ENCODE measurements at regions not wholly inside any gene's neighbourhood (a gene's known extent, or its start where the extent isn't known, plus 50 kb on each side); places are given as distances from the start of the nearest gene placed in this dataset.
A peak's percentile ranks its signal among the peaks of the same experiment; 100 is the strongest.

- Mint-ChIP-seq H3K4me1 (peaks cover 17% of the 10 kb centered on the region), H3K27ac (no peak overlapping the region), H3K27me3 (peaks cover 51% of the 10 kb centered on the region), H3K9me3 (ENCODE audit: insufficient read depth) (no peaks in the 10 kb centered on the region), H3K4me3 (peak overlapping the region; percentile 70)
- H3K4me2 ChIP-seq (replicated peaks; ENCODE audit: low read depth, low read length, poor library complexity, severe bottlenecking): peak overlapping the region; percentile 49
- H3K79me2 ChIP-seq (ENCODE audit: control insufficient read depth, insufficient read depth, low read length): no peaks in the 10 kb centered on the region
- DNase-seq: peak; percentile 6
- peak overlapping the region; percentile 14 for H2AFZ ChIP-seq (ENCODE audit: insufficient read depth, low read depth, low read length, poor library complexity, severe bottlenecking)
- no peaks in the 10 kb centered on the region for H3K9me3 ChIP-seq (ENCODE audit: control extremely low read depth in 1 of 3, control insufficient read depth in 2 of 3, insufficient read depth in 1 of 3, low read length in 2 of 3)
- no peak overlapping the region for H3K4me3 ChIP-seq (ENCODE audit: control extremely low read depth in 1 of 5, extremely low read depth in 1 of 5, insufficient read depth in 1 of 5, low read depth in 2 of 5, low read length in 4 of 5)
- no peak overlapping the region for H3K27ac ChIP-seq (ENCODE audit: low read length in 2 of 2)
- no peak for ATAC-seq (ENCODE audit: low read depth)
- H3K9ac ChIP-seq (ENCODE audit: low read length): no peak overlapping the region
- CTCF ChIA-PET: no interaction called here
- under 1% methylated on average over 58 of the region's 64 CpGs for WGBS (ENCODE audit: insufficient coverage)
- POLR2A ChIA-PET: no interaction called here
- no peaks in the 10 kb centered on the region for H4K20me1 ChIP-seq (ENCODE audit: control insufficient read depth, insufficient read depth, low read length, poor library complexity, severe bottlenecking)
- H3K36me3 ChIP-seq (replicated peaks in 1 of 2; ENCODE audit: control extremely low read depth in 1 of 2, control insufficient read depth in 1 of 2, extremely low read depth in 1 of 2, insufficient read depth in 2 of 2, low read length in 1 of 2): no peaks in the 10 kb centered on the region
- intact Hi-C loops (cut with micrococcal nuclease): no loop called here
- TF ChIP-seq CTCF (IDR thresholded peaks at IDR 0.05) (no peak), EZH2 (IDR thresholded peaks at IDR 0.05; ENCODE audit: borderline replicate concordance, insufficient read depth, low read depth, low read length, poor library complexity, severe bottlenecking) (no peak)
- H3K4me1 ChIP-seq (ENCODE audit: control insufficient read depth in 2 of 2, insufficient read depth in 2 of 2, low read length in 2 of 2): peaks cover 7 to 10% of the 10 kb centered on the region in 2 donors
- peaks cover 0 to 23% (median 21%) of the 10 kb centered on the region in 4 experiments for H3K27me3 ChIP-seq (replicated peaks in 1 of 4; ENCODE audit: control extremely low read depth in 1 of 4, control insufficient read depth in 3 of 4, insufficient read depth in 4 of 4, low read length in 3 of 4)
These were observed 259.5 kb upstream of the E2F7 start for GRCh38 chr12:77324763-77325468.

- Histone ChIP-seq H3K27me3 (replicated peaks in 1 of 4; ENCODE audit: control extremely low read depth in 1 of 4, control insufficient read depth in 3 of 4, insufficient read depth in 4 of 4, low read length in 3 of 4) (peaks cover 0 to 23% (median 21%) of the 10 kb centered on the region in 4 experiments), H3K9ac (ENCODE audit: low read length) (no peak overlapping the region), H4K20me1 (ENCODE audit: control insufficient read depth, insufficient read depth, low read length, poor library complexity, severe bottlenecking) (no peaks in the 10 kb centered on the region), H3K4me1 (ENCODE audit: control insufficient read depth in 2 of 2, insufficient read depth in 2 of 2, low read length in 2 of 2) (peaks cover 7 to 10% of the 10 kb centered on the region in 2 donors), H3K36me3 (replicated peaks in 1 of 2; ENCODE audit: control extremely low read depth in 1 of 2, control insufficient read depth in 1 of 2, extremely low read depth in 1 of 2, insufficient read depth in 2 of 2, low read length in 1 of 2) (no peaks in the 10 kb centered on the region), H3K4me3 (ENCODE audit: control extremely low read depth in 1 of 5, extremely low read depth in 1 of 5, insufficient read depth in 1 of 5, low read depth in 2 of 5, low read length in 4 of 5) (no peak overlapping the region), H3K9me3 (ENCODE audit: control extremely low read depth in 1 of 3, control insufficient read depth in 2 of 3, insufficient read depth in 1 of 3, low read length in 2 of 3) (no peaks in the 10 kb centered on the region), H3K4me2 (replicated peaks; ENCODE audit: low read depth, low read length, poor library complexity, severe bottlenecking) (peak overlapping the region; percentile 49), H3K79me2 (ENCODE audit: control insufficient read depth, insufficient read depth, low read length) (no peaks in the 10 kb centered on the region), H2AFZ (ENCODE audit: insufficient read depth, low read depth, low read length, poor library complexity, severe bottlenecking) (no peak overlapping the region), H3K27ac (ENCODE audit: low read length in 2 of 2) (no peak overlapping the region)
- ATAC-seq (ENCODE audit: low read depth) (no peak), DNase-seq (no peak)
- H3K4me3 Mint-ChIP-seq: peak overlapping the region; percentile 9
- ChIA-PET CTCF (no interaction called here), POLR2A (no interaction called here)
- intact Hi-C loops (cut with micrococcal nuclease): no loop called here
- peaks cover 51% of the 10 kb centered on the region for H3K27me3 Mint-ChIP-seq
- H3K9me3 Mint-ChIP-seq (ENCODE audit: insufficient read depth): no peaks in the 10 kb centered on the region
- no peak for TF ChIP-seq CTCF (IDR thresholded peaks at IDR 0.05)
- no peak for TF ChIP-seq EZH2 (IDR thresholded peaks at IDR 0.05; ENCODE audit: borderline replicate concordance, insufficient read depth, low read depth, low read length, poor library complexity, severe bottlenecking)
- no peak overlapping the region for H3K27ac Mint-ChIP-seq
- 3% methylated on average over 12 of the region's 15 CpGs for WGBS (ENCODE audit: insufficient coverage)
- peaks cover 17% of the 10 kb centered on the region for H3K4me1 Mint-ChIP-seq
These were observed 259.0 kb upstream of the E2F7 start for GRCh38 chr12:77324416-77324762.
